ENCODE measurements at regions not wholly inside any gene's neighbourhood (a gene's known extent, or its start where the extent isn't known, plus 50 kb on each side); places are given as distances from the start of the nearest gene placed in this dataset.

DNA sequence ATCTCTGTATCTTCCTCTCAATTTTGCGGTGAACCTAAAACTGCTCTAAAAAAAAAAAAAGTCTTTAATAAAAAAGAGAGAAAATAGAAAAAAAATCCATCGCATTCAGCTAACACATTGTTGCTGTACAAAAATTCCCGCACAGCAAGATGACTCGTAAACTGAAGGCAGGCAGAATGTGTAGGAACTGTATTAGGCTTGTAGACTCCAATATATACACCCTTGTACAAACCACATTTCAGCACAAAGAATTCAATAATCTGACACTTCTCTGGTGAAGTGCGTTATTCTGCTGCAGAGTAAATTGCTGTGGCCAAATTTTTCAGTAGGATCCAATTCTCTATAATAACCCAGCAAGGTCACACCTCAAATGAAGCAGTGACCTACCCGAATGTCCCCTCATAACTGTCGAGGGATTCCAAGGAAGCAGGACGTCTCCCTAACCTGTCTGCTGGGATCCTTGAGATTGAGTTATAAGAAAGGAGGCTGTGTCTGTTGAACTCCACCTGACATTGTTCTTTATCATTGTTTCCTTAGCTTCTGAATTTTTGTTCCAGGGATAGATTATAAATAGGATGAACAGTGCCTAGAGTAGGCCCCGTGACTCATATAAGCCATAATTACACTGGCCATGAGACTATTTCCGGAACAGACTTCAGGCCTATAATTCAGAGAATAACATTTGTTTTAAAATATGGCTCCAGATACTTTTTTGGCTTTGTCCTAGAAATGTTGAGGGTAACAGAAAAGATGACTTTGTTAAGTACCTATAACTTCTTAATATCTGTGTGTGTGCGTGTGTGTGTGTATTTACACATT is 348.3 kb downstream of the PCDH7 start:
- DNase-seq = no peak

GRCh38 chr4:31069151-31069550 is 349.0 kb downstream of the PCDH7 start:
- no peak for DNase-seq

- DNase-seq = no peak
Observed at GRCh38 chr4:31071508-31072486, 351.6 kb downstream of the PCDH7 start.

DNA sequence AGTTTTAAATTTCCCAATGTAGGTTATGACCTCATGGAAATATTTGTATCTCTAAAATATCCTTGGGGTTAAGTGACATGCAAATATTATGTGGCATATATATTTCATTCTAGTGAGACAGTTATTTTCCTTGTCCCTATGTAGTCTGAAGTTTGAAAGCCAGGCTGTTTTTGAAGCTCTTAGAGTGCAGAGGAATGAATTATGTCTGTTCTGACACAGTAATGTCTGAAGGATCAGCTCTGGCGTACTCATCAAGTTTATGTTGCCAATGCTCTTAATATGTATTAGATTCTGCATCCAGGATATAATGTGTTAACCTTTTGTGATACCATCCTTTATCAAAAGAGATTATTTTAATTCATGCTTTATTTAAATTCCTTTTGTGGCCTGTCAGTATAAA is 355.8 kb downstream of the PCDH7 start:
- DNase-seq = no peak

GRCh38 chr4:31078661-31079060 is 358.5 kb downstream of the PCDH7 start:
- DNase-seq = no peak

- no peak for DNase-seq
Observed at GRCh38 chr4:31080887-31081286, 360.7 kb downstream of the PCDH7 start.

- no peak for DNase-seq
Observed at GRCh38 chr4:31081366-31081765, 361.2 kb downstream of the PCDH7 start.

GRCh38 chr4:31083456-31083855 is 363.3 kb downstream of the PCDH7 start:
- DNase-seq = no peak

DNA sequence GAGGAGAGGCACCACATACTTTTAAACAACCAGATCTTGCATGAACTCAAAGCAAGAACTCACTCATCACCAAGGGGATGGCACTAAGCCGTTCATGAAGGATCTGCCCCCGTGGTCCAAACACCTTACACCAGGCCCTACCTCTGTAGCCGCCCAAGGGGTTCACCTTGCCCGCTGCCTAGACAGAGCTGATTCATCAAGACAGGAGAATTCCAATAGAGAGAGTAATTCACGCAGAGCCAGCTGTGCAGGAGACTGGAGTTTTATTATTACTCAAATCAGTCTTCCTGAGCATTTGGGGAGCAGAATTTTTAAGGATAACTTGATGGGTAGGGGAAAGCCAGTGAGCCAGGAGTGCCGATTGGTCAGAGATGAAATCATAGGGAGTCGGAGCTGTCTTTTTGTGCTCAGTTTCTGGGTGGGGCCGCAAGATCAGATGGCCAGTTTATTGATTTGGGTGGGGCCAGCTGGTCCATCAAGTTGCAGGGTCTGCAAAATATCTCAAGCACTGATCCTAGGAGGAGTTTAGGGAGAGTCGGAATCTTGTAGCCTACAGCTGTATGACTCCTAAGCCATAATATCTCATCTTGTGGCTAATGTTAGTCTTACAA is 364.7 kb downstream of the PCDH7 start:
- no peak for DNase-seq

DNA sequence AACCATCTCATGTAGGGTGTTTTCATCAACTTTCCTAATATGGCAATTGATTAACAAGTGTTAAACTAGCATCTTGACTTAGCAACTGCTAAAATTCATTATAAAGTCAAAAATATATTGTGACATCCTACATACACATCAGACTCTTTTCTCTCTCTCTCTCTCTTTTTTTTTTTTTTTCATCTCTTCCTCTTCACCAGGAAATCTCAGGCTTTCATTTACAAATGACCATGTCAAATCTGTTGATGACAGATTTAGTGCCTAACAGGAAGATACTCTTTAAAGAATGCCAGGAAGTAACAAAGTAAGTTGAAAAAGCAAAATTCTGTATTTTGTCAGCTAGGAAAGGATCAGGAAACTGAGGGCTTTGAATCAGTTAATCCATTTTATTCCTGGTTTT is 365.5 kb downstream of the PCDH7 start:
- no peak for DNase-seq

GRCh38 chr4:31086756-31087330 is 366.7 kb downstream of the PCDH7 start:
- no peak for DNase-seq

DNA sequence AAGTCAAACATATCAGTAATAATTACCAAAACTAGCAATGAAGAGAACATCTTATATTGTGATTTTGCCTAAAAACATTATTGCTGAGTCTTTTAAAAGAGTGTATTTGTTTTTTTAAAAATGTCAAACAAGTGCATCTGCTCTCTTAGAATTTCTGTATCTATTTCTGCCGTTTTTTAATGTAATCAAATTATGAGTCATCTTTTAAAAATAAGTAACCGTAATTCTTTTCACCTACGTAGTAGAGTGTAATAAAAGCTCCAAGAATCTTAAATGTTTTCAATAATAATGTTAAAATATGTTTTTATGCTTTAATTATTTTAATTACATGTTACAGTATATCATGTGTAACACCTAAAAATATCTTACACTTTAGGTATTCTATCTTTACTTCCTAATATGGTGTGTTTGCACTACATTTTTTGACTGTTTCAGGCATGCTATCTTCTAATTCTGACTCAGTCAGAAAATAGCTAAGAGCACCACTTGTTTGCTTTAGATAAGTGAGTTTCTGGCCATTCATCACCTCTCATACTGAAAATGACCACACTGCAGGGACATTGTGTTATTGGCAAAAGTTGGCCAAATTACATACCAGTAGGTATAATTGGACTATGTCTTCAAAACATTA is 368.5 kb downstream of the PCDH7 start:
- no peak for DNase-seq

DNA sequence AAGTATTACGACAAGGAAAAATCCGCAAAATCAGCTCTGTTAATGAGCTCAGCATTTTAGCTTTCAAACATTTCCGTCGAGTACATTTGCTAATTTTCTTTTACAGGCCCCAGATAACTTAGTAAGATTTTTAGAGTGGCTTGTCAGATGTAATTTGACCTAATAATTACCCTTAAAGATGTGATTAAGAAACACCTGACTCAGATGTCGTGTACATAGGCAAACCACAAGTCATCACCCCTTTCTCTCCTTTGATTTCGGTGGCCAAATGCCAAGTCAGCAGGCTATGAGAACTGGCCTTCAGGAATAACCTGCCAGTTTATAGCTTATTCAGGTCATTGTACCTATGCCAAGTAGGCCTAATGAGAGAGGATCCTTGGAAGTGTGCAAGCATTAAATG is 369.6 kb downstream of the PCDH7 start:
- DNase-seq = no peak

DNA sequence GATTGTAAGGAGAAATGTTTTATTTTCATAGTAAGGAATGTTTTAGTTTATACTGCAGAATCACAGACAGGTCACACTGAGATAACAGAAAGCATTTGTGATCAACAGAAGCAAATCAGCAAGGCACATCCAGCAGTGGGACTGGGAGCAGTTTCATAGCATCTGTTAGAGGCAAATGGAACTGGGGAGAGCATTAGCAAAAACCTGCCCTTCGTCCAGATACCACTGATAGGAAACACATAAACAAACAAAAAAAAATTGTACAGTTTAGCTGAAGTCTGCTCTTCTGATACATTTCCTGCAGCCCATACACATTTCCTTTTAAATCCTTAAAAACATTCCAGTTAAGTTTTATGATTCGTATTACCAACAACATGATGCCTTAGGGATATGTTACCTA is 374.3 kb downstream of the PCDH7 start:
- DNase-seq = no peak

- no peak for DNase-seq
Observed at GRCh38 chr4:31097999-31098398, 377.8 kb downstream of the PCDH7 start.

DNA sequence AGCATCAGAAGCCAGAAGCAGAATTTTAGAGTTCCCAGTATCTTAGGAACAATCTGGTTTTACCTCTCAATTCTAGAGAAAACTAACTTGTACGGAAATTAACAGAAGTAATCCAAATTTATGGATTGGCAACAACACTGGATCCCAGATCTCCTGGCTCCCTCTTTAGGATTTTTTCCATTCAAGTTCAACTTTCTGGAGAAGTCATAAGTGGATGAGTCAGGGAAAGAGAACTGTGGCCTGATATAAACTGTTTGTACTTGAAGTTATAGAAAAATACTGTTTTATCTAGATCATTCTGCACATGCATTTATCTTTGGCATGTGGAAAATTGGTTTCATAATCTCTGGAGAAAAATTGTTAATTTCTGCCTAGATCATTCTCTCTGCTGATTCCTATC is 380.4 kb downstream of the PCDH7 start:
- DNase-seq = no peak

DNA sequence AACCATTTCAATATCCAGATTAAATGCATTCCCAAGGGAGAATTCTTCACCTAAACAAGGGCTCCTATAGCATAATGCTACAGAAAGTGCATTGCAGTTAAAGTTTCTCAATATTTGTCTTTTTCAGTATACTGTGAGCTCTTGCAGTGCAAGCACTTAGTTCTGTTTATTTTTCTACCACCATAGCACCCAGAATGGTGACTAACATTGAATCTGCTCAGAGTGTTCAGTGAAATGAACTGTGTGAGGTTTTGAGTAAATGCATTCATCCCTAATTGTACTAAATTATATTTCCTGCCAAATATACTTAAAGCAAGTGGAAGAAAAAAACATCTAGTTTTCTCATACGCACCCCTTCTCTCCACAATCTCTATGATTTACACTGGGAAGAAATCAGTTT is 383.9 kb downstream of the PCDH7 start:
- DNase-seq = no peak

DNA sequence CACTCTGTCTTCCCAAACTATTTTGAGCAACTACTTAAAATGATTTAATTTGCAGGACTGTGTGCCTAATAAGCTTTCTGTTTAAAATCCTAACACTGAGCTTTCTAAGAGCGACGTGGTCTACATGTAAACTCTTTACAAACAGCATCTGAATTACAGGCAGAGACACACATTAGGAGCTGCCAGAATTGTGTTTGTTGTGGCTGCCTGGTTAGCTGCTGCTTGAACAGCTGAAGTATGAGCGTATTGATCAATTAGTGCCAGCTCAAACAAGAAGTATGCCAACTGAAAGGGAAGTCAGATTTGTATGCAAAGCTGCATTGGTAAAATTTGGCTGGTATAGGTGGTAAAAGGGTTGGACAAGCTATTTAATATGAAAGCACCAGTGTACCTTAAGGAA is 384.4 kb downstream of the PCDH7 start:
- no peak for DNase-seq

- DNase-seq = no peak
Observed at GRCh38 chr4:31106419-31106818, 386.2 kb downstream of the PCDH7 start.

- DNase-seq = no peak
Observed at GRCh38 chr4:31107362-31107761, 387.2 kb downstream of the PCDH7 start.

- DNase-seq = no peak
Observed at GRCh38 chr4:31108762-31109161, 388.6 kb downstream of the PCDH7 start.

DNA sequence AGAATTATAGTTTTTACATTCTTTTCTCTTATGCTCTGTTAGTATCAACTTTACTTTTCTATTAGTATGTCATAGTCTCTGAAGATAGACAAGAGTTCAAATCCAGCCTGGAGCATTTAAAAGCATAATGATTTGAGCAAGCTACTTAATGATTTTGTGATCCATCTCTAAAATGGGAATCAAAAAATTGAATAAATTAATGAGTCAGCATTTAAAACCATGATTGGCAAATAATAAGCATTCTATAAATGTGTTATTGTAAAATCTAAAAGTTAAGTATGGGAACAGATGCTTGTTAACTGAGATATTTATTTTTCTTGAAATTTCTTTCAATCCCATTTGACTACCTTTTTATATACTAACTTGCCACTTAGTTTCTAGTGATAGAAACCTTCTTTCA is 391.6 kb downstream of the PCDH7 start:
- no peak for DNase-seq

DNA sequence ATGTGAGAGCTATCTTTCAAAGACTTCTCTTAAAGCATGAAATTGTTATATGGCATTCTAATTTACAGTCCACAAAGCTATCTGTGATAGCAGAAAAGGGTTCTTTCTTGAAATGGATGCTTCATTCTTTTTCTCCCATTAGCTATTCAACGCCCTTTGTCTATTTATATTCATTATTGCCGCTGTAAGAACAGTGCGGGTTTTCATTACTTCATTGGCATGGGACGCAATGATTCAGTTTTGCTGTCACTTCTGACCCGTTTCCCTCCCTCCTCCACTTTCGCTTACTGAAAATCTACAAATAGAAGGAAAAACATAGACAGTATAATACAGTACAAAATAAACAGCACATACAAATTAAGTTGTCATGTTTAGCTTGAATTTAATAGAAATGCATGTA is 394.6 kb downstream of the PCDH7 start:
- no peak for DNase-seq

Data from activated CD4-positive, CD25-positive, alpha-beta regulatory T cell (primary cell).